Osteocyte (in vitro differentiated cells): ENCODE measurements at regions not wholly inside any gene's neighbourhood (a gene's known extent, or its start where the extent isn't known, plus 50 kb on each side); places are given as distances from the start of the nearest gene placed in this dataset.

Experiments
- DNase-seq: peaks from one replicate; pipeline ENCODE4 v3.0.0; 2021; ENCODE audit warnings: mixed read lengths; ENCODE audit not compliant: unreplicated experiment; ENCODE audit errors: extremely low spot score
- H3K27ac Mint-ChIP-seq: one replicate; pipeline ENCODE4 v1.8.0; 2021; ENCODE audit warnings: mild to moderate bottlenecking, mixed read lengths; ENCODE audit not compliant: unreplicated experiment
- H3K27me3 Mint-ChIP-seq: one replicate; pipeline ENCODE4 v1.8.0; 2021; ENCODE audit warnings: mixed read lengths; ENCODE audit not compliant: unreplicated experiment
- H3K36me3 Mint-ChIP-seq: one replicate; pipeline ENCODE4 v1.8.0; 2021; ENCODE audit warnings: mixed read lengths; ENCODE audit not compliant: unreplicated experiment
- H3K4me1 Mint-ChIP-seq: one replicate; pipeline ENCODE4 v1.8.0; 2021; ENCODE audit warnings: mixed read lengths; ENCODE audit not compliant: unreplicated experiment
- H3K4me3 Mint-ChIP-seq: one replicate; pipeline ENCODE4 v1.8.0; 2021; ENCODE audit warnings: mild to moderate bottlenecking, moderate library complexity, mixed read lengths; ENCODE audit not compliant: unreplicated experiment
- H3K9me3 Mint-ChIP-seq: one replicate; pipeline ENCODE4 v1.8.0; 2021; ENCODE audit warnings: mixed read lengths; ENCODE audit not compliant: unreplicated experiment
- CTCF ChIP-seq: fragments of 200-600 bp; sonication (generic); IDR thresholded peaks from 2 replicates; pipeline ENCODE4 v1.5.0; 2021; ENCODE audit warnings: antibody characterized with exemption, mild to moderate bottlenecking, moderate library complexity

- Mint-ChIP-seq H3K4me1 (peaks cover 2% of the 10 kb centered on the region), H3K4me3 (no peak overlapping the region), H3K9me3 (no peaks in the 10 kb centered on the region), H3K27me3 (peaks cover 8% of the 10 kb centered on the region), H3K36me3 (no peaks in the 10 kb centered on the region), H3K27ac (no peak overlapping the region)
- no peak for TF ChIP-seq CTCF
- no peak for DNase-seq
Observed at GRCh38 chr7:121798453-121798840, 74.5 kb upstream of the PTPRZ1 start.

GRCh38 chr7:121797657-121798452, 75.1 kb upstream of the PTPRZ1 start:
- no peaks in the 10 kb centered on the region for H3K36me3 Mint-ChIP-seq
- DNase-seq, result no peak
- H3K4me1 Mint-ChIP-seq, result peaks cover 2% of the 10 kb centered on the region
- H3K27me3 Mint-ChIP-seq, result peaks cover 8% of the 10 kb centered on the region
- no peak overlapping the region for H3K4me3 Mint-ChIP-seq
- TF ChIP-seq CTCF, result no peak
- H3K9me3 Mint-ChIP-seq, result no peaks in the 10 kb centered on the region
- no peak overlapping the region for H3K27ac Mint-ChIP-seq

- no peak for DNase-seq
- no peak overlapping the region for H3K27ac Mint-ChIP-seq
- H3K9me3 Mint-ChIP-seq, result no peaks in the 10 kb centered on the region
- TF ChIP-seq CTCF, result no peak
- peaks cover 2% of the 10 kb centered on the region for H3K4me1 Mint-ChIP-seq
- H3K4me3 Mint-ChIP-seq, result no peak overlapping the region
- H3K36me3 Mint-ChIP-seq, result no peaks in the 10 kb centered on the region
- peaks cover 8% of the 10 kb centered on the region for H3K27me3 Mint-ChIP-seq
Observed at GRCh38 chr7:121796936-121797656, 75.9 kb upstream of the PTPRZ1 start.

- no peak overlapping the region for H3K4me3 Mint-ChIP-seq
- H3K4me1 Mint-ChIP-seq, result peaks cover 2% of the 10 kb centered on the region
- H3K36me3 Mint-ChIP-seq, result no peaks in the 10 kb centered on the region
- no peak overlapping the region for H3K27ac Mint-ChIP-seq
- H3K27me3 Mint-ChIP-seq, result peaks cover 8% of the 10 kb centered on the region
- TF ChIP-seq CTCF, result no peak
- no peaks in the 10 kb centered on the region for H3K9me3 Mint-ChIP-seq
- DNase-seq, result no peak
Observed at GRCh38 chr7:121796381-121796780, 76.6 kb upstream of the PTPRZ1 start.

GRCh38 chr7:121795736-121796135, 77.2 kb upstream of the PTPRZ1 start:
- DNase-seq, result no peak
- H3K36me3 Mint-ChIP-seq, result no peaks in the 10 kb centered on the region
- no peak overlapping the region for H3K27ac Mint-ChIP-seq
- H3K9me3 Mint-ChIP-seq, result no peaks in the 10 kb centered on the region
- H3K4me1 Mint-ChIP-seq, result peaks cover 2% of the 10 kb centered on the region
- no peak for TF ChIP-seq CTCF
- peaks cover 8% of the 10 kb centered on the region for H3K27me3 Mint-ChIP-seq
- H3K4me3 Mint-ChIP-seq, result no peak overlapping the region
